GM19438 (cell line): ENCODE measurements at regions not wholly inside any gene's neighbourhood (a gene's known extent, or its start where the extent isn't known, plus 50 kb on each side); places are given as distances from the start of the nearest gene placed in this dataset.

Experiments used
- ATAC-seq: cut with Tn5 transposase; IDR thresholded peaks from one replicate; pipeline ENCODE4 v1.9.1; 2021; ENCODE audit warnings: low read depth; ENCODE audit not compliant: unreplicated experiment

- ATAC-seq, result no peak
These were observed 1263.8 kb downstream of the ZPLD1 start for GRCh38 chr3:103698646-103699045.

- ATAC-seq, result no peak
These were observed 1264.4 kb downstream of the ZPLD1 start for GRCh38 chr3:103699228-103699627.

- no peak for ATAC-seq
These were observed 1270.8 kb downstream of the ZPLD1 start for GRCh38 chr3:103705641-103706040.

- no peak for ATAC-seq
These were observed 1271.9 kb downstream of the ZPLD1 start for GRCh38 chr3:103706671-103707070.

- no peak for ATAC-seq
These were observed 1276.9 kb downstream of the ZPLD1 start for GRCh38 chr3:103711670-103712069.

GRCh38 chr3:103712320-103713008, 1277.6 kb downstream of the ZPLD1 start:
- no peak for ATAC-seq

GRCh38 chr3:103729547-103729946, 1294.7 kb downstream of the ZPLD1 start:
- ATAC-seq, result no peak

GRCh38 chr3:103730744-103731143, 1295.9 kb downstream of the ZPLD1 start:
- no peak for ATAC-seq

GRCh38 chr3:103752986-103753385, 1318.2 kb downstream of the ZPLD1 start:
- no peak for ATAC-seq

- ATAC-seq, result no peak
These were observed 1332.8 kb downstream of the ZPLD1 start for GRCh38 chr3:103767635-103768034.

GRCh38 chr3:103785017-103785416, 1350.2 kb downstream of the ZPLD1 start:
- no peak for ATAC-seq

- ATAC-seq, result no peak
These were observed 1350.7 kb downstream of the ZPLD1 start for GRCh38 chr3:103785537-103785936.

GRCh38 chr3:103786296-103786695, 1351.5 kb downstream of the ZPLD1 start:
- ATAC-seq, result no peak

GRCh38 chr3:103787164-103787871, 1352.5 kb downstream of the ZPLD1 start:
- no peak for ATAC-seq

- ATAC-seq, result no peak
These were observed 1353.1 kb downstream of the ZPLD1 start for GRCh38 chr3:103787879-103788278.

- ATAC-seq, result no peak
These were observed 1357.1 kb downstream of the ZPLD1 start for GRCh38 chr3:103791786-103792515.

GRCh38 chr3:103794656-103795055, 1359.8 kb downstream of the ZPLD1 start:
- ATAC-seq, result peak; percentile 54

- no peak for ATAC-seq
These were observed 1361.3 kb downstream of the ZPLD1 start for GRCh38 chr3:103796068-103796467.

- ATAC-seq, result no peak
These were observed 1369.0 kb downstream of the ZPLD1 start for GRCh38 chr3:103803787-103804186.

GRCh38 chr3:103810167-103810566, 1375.4 kb downstream of the ZPLD1 start:
- ATAC-seq, result no peak

- no peak for ATAC-seq
These were observed 1379.1 kb downstream of the ZPLD1 start for GRCh38 chr3:103813955-103814354.

- ATAC-seq, result no peak
These were observed 1383.6 kb downstream of the ZPLD1 start for GRCh38 chr3:103818398-103818797.
